OCI-LY7 (cell line): ENCODE measurements at regions not wholly inside any gene's neighbourhood (a gene's known extent, or its start where the extent isn't known, plus 50 kb on each side); places are given as distances from the start of the nearest gene placed in this dataset.
"Not testable (repeated sequence)": the region's sequence is repeated elsewhere in the genome, so short reads cannot be mapped to it uniquely, and the experiment has no call there.

Source experiments
- BruUV-seq: library from RNA; stranded (reverse); fragments of 400-500 nt; replicated peaks from 2 replicates; lab custom pipeline; 2021; lab: Mats Ljungman, UMichigan
- CTCF ChIA-PET: fragments of 300-600 bp; sonication (Branson Sonifier 250); formaldehyde crosslinking; loops from one replicate; lab custom pipeline; 2022; ENCODE audit warnings: antibody characterized with exemption; ENCODE audit not compliant: unreplicated experiment; lab: Charles Lee
- POLR2A ChIA-PET: fragments of 300-600 bp; sonication (Branson Sonifier 250); formaldehyde crosslinking; loops from one replicate; lab custom pipeline; 2022; ENCODE audit warnings: antibody characterized with exemption; lab: Charles Lee
- DNase-seq: peaks from one replicate; pipeline ENCODE4 v3.0.0-alpha.2; 2015; ENCODE audit warnings: low spot score
- H2AFZ ChIP-seq: fragments of 200-600 bp; sonication (generic), shearing (Covaris generic); 2 replicates; pipeline ENCODE4 v1.6.1; 2014; ENCODE audit warnings: mild to moderate bottlenecking, antibody characterized with exemption, low read length, moderate library complexity
- H3K27ac ChIP-seq: fragments of 200-600 bp; sonication (generic); 2 replicates; pipeline ENCODE4 v1.5.1; 2014; ENCODE audit warnings: mixed run types, low read depth, mild to moderate bottlenecking, moderate library complexity, low read length, inconsistent platforms; ENCODE audit not compliant: poor library complexity, severe bottlenecking
- H3K36me3 ChIP-seq: fragments of 200-600 bp; sonication (generic); 2 replicates; pipeline ENCODE4 v1.6.1; 2014; ENCODE audit warnings: mild to moderate bottlenecking, antibody characterized with exemption, low read length, moderate library complexity, mixed read lengths; ENCODE audit not compliant: insufficient read depth
- H3K4me1 ChIP-seq: fragments of 200-600 bp; sonication (generic); 2 replicates; pipeline ENCODE4 v1.5.1; 2014; ENCODE audit warnings: mild to moderate bottlenecking, low read length; ENCODE audit not compliant: insufficient read depth, poor library complexity, severe bottlenecking
- H3K4me2 ChIP-seq: fragments of 200-600 bp; sonication (generic); 2 replicates; pipeline ENCODE4 v1.6.1; 2014; ENCODE audit warnings: mild to moderate bottlenecking, low read length
- H3K4me3 ChIP-seq: fragments of 200-600 bp; sonication (generic); 2 replicates; pipeline ENCODE4 v1.5.1; 2014; ENCODE audit warnings: mild to moderate bottlenecking, low read depth, low read length; ENCODE audit not compliant: poor library complexity, severe bottlenecking
- H3K79me2 ChIP-seq: fragments of 200-600 bp; sonication (generic); 2 replicates; pipeline ENCODE4 v1.6.1; 2016; ENCODE audit warnings: low read depth, mild to moderate bottlenecking, low read length, moderate library complexity, mixed read lengths; ENCODE audit not compliant: insufficient read depth
- H3K9me2 ChIP-seq: fragments of 200-600 bp; sonication (generic); 2 replicates; pipeline ENCODE4 v1.6.1; 2016; ENCODE audit warnings: mild to moderate bottlenecking, low read length, mixed read lengths; ENCODE audit not compliant: insufficient read depth
- H3K9me3 ChIP-seq: fragments of 200-600 bp; sonication (generic); 2 replicates; pipeline ENCODE4 v1.6.1; 2014; ENCODE audit warnings: mild to moderate bottlenecking, mixed run types, low read length, mixed read lengths
- H4K20me1 ChIP-seq: fragments of 200-600 bp; sonication (generic); 2 replicates; pipeline ENCODE4 v1.6.1; 2014; ENCODE audit warnings: mild to moderate bottlenecking, antibody characterized with exemption, low read length, moderate library complexity, mixed read lengths; ENCODE audit not compliant: insufficient read depth
- EZH2phosphoT487 ChIP-seq: fragments of 200-600 bp; sonication (generic); IDR thresholded peaks from 2 replicates; pipeline ENCODE4 v1.6.1; 2018; ENCODE audit warnings: low read depth, borderline replicate concordance, mild to moderate bottlenecking, mixed run types, antibody characterized with exemption, low read length, moderate library complexity, mixed read lengths
- intact Hi-C: fragments of 100-400 bp; cut with micrococcal nuclease; formaldehyde crosslinking; loops from one replicate; pipeline ENCODE4 v1.10.0; 2022; ENCODE audit not compliant: unreplicated experiment
- TF ChIP-seq, protein P1 (sequence below): fragments of 200-600 bp; sonication (generic); conservative IDR thresholded peaks from 2 replicates; pipeline ENCODE4 v1.5.1; 2014; ENCODE audit warnings: mild to moderate bottlenecking, antibody characterized with exemption, low read length, moderate library complexity, mixed read lengths

DNA sequence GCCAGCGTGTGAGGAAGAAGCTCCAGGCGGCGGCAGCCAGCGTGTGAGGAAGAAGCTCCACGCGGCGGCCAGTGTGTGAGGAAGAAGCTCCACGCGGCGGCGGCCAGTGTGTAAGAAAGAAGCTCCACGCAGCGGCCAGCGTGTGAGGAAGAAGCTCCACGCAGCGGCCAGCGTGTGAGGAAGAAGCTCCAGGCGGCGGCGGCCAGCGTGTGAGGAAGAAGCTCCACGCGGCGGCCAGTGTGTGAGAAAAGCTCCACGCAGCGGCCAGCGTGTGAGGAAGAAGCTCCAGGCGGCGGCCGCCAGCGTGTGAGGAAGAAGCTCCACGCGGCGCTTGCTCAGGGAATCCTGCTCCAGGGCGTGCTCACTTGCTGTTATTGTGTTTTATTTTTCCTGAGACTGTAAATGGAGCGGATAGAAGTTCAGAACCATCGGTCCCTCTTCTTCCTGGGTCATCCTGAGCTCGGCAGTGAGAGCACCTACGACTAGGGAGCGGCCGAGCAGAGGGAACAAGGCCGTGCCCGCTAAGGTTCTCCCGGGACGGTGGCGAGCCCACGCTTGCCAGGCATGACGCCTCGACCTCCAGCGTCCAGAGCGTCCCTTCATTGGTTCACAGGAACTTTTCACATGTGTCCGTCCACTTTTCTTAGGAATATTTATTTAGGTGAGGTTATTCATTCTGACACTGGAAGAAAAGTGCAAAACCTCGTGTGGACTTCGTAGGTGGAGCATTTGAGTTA lies 94.2 kb downstream of the TMEM18 start:
- H3K9me2 ChIP-seq, result no peaks in the 10 kb centered on the region
- peaks cover 9% of the 10 kb centered on the region for H3K4me1 ChIP-seq
- H3K4me3 ChIP-seq, result no peak overlapping the region
- TF ChIP-seq, protein P1, sequence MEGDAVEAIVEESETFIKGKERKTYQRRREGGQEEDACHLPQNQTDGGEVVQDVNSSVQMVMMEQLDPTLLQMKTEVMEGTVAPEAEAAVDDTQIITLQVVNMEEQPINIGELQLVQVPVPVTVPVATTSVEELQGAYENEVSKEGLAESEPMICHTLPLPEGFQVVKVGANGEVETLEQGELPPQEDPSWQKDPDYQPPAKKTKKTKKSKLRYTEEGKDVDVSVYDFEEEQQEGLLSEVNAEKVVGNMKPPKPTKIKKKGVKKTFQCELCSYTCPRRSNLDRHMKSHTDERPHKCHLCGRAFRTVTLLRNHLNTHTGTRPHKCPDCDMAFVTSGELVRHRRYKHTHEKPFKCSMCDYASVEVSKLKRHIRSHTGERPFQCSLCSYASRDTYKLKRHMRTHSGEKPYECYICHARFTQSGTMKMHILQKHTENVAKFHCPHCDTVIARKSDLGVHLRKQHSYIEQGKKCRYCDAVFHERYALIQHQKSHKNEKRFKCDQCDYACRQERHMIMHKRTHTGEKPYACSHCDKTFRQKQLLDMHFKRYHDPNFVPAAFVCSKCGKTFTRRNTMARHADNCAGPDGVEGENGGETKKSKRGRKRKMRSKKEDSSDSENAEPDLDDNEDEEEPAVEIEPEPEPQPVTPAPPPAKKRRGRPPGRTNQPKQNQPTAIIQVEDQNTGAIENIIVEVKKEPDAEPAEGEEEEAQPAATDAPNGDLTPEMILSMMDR, result no peak
- no peak for TF ChIP-seq EZH2phosphoT487
- CTCF ChIA-PET, result no interaction called here
- H3K4me2 ChIP-seq, result no peak overlapping the region
- no peaks in the 10 kb centered on the region for H3K9me3 ChIP-seq
- DNase-seq, result no peak
- H3K79me2 ChIP-seq, result no peaks in the 10 kb centered on the region
- POLR2A ChIA-PET, result no interaction called here
- intact Hi-C loops, result no loop called here
- no peaks in the 10 kb centered on the region for H4K20me1 ChIP-seq
- H2AFZ ChIP-seq, result no peak overlapping the region
- H3K27ac ChIP-seq, result no peak overlapping the region
- H3K36me3 ChIP-seq, result no peaks in the 10 kb centered on the region
- no TSS peak for BruUV-seq

DNA sequence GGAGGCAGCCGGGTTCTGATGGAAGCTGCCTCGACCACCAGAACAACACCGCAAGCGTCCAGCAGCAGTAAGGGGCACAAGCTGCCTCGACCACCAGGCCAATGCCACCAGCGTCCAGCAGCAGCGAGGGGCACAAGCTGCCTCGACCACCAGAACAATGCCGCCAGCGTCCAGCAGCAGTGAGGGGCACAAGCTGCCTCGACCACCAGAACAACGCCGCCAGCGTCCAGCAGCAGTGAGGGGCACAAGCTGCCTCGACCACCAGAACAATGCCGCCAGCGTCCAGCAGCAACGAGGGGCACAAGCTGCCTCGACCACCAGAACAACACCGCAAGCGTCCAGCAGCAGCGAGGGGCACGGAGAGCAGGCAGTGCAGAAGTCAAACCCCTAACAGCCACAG lies 94.9 kb downstream of the TMEM18 start:
- H3K27ac ChIP-seq, DNase-seq, H3K4me2 ChIP-seq, H3K9me3 ChIP-seq, H4K20me1 ChIP-seq, H3K4me1 ChIP-seq, H3K9me2 ChIP-seq, CTCF ChIA-PET, H3K36me3 ChIP-seq, H2AFZ ChIP-seq, H3K4me3 ChIP-seq, H3K79me2 ChIP-seq, BruUV-seq, POLR2A ChIA-PET, intact Hi-C loops: not testable (repeated sequence)

DNA sequence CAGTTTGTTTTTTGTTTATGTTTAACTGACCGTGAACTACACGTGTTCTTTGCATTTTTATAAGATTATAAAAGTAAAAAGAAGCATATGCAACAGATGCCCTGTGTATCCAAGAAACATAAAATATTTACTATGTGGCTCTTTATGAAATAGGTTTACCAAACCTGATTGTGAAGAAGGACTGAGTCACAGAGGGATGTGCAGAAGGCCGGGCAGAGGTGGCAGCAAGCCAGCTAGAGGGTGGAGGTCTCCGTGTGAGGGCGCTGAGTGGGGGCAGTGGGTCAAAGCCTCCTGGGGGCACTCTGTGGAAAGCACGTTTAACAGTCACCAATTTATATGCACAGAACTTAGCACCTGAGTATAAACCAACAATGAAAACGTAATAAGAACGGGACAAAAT lies 97.2 kb downstream of the TMEM18 start:
- Histone ChIP-seq H3K4me2 (no peak overlapping the region), H3K27ac (no peak overlapping the region), H3K79me2 (no peaks in the 10 kb centered on the region), H3K4me3 (no peak overlapping the region), H2AFZ (no peak overlapping the region), H3K4me1 (peaks cover 2% of the 10 kb centered on the region), H3K36me3 (no peaks in the 10 kb centered on the region), H4K20me1 (no peaks in the 10 kb centered on the region), H3K9me3 (no peaks in the 10 kb centered on the region), H3K9me2 (no peaks in the 10 kb centered on the region)
- intact Hi-C loops, result no loop called here
- CTCF ChIA-PET, result no interaction called here
- no peak for DNase-seq
- TF ChIP-seq EZH2phosphoT487, result no peak
- TF ChIP-seq, protein P1, result no peak
- POLR2A ChIA-PET, result no interaction called here
- no TSS peak for BruUV-seq
